K562 (cell line): ENCODE measurements at regions not wholly inside any gene's neighbourhood (a gene's known extent, or its start where the extent isn't known, plus 50 kb on each side); places are given as distances from the start of the nearest gene placed in this dataset.
A peak's percentile ranks its signal among the peaks of the same experiment; 100 is the strongest.

ENCODE experiments used
- ARID3A ChIP-seq: IDR thresholded peaks from 2 replicates; pipeline ENCODE4 v1.6.1; 2012; ENCODE audit warnings: low read depth, low read length, improper control_type of control experiment, borderline replicate concordance
- CBFB ChIP-seq: sonication (generic); formaldehyde crosslinking; IDR thresholded peaks from 2 replicates; pipeline ENCODE4 v1.4.0; 2020; ENCODE audit warnings: mild to moderate bottlenecking, missing genetic modification reagents
- CHD2 ChIP-seq: IDR thresholded peaks from 2 replicates; pipeline ENCODE4 v1.6.1; 2011; ENCODE audit warnings: low read depth, low read length
- EP300 ChIP-seq: IDR thresholded peaks from 2 replicates; pipeline ENCODE4 v1.6.1; 2012; ENCODE audit warnings: low read length, improper control_type of control experiment
- GATA2 ChIP-seq: sonication (generic); formaldehyde crosslinking; IDR thresholded peaks from 2 replicates; pipeline ENCODE4 v1.4.0; 2020; ENCODE audit warnings: mild to moderate bottlenecking, missing genetic modification reagents
- PBX2 ChIP-seq, 2 experiments: IDR thresholded peaks in 1 of 2; conservative IDR thresholded peaks in 1 of 2; 2 replicates each; pipeline ENCODE4 v1.6.1; 2016; ENCODE audit warnings: low read depth in 2 of 2, mild to moderate bottlenecking in 1 of 2, missing compliant biosample characterization in 1 of 2, missing genetic modification characterization in 1 of 2, moderate library complexity in 1 of 2
- SOX6 ChIP-seq: fragments of 450-650 bp; IDR thresholded peaks from 2 replicates; pipeline ENCODE4 v1.6.1; 2014; ENCODE audit warnings: mild to moderate bottlenecking
- SRSF1 ChIP-seq: fragments of 200-400 bp; formaldehyde crosslinking; IDR thresholded peaks from 2 replicates; pipeline ENCODE4 v1.6.1; 2017; ENCODE audit warnings: mild to moderate bottlenecking, low read depth, low read length, moderate library complexity
- TAF7 ChIP-seq: fragments of 450-650 bp; IDR thresholded peaks from 2 replicates; pipeline ENCODE4 v1.6.1; 2016; ENCODE audit warnings: missing genetic modification characterization, missing compliant biosample characterization
- TAL1 ChIP-seq: fragments of 450-650 bp; IDR thresholded peaks from 2 replicates; pipeline ENCODE4 v1.6.1; 2016; ENCODE audit warnings: mild to moderate bottlenecking
- ZFPM2 ChIP-seq: fragments of 250-450 bp; sonication (Bioruptor Pico); IDR thresholded peaks from 2 replicates; pipeline ENCODE4 v1.5.1; 2022; ENCODE audit warnings: mild to moderate bottlenecking
- TF ChIP-seq, protein P1 (sequence below), 2 experiments: IDR thresholded peaks; 2 replicates each; pipeline ENCODE4 v1.6.1; 2011; ENCODE audit warnings: borderline replicate concordance in 1 of 2, control low read depth in 1 of 2, low read depth in 1 of 2, low read length in 1 of 2, mild to moderate bottlenecking in 1 of 2, mixed read lengths in 1 of 2, moderate library complexity in 1 of 2; ENCODE audit not compliant: insufficient read depth in 1 of 2, insufficient read length in 1 of 2, poor library complexity in 1 of 2, severe bottlenecking in 1 of 2; ENCODE audit errors: extremely low read depth in 1 of 2
- TF ChIP-seq, protein P2 (sequence below): sonication (generic); formaldehyde crosslinking; IDR thresholded peaks from 2 replicates; pipeline ENCODE4 v1.8.0; 2022; ENCODE audit warnings: mild to moderate bottlenecking, missing genetic modification reagents, borderline replicate concordance
- TF ChIP-seq, protein P3 (sequence below): sonication (generic); formaldehyde crosslinking; IDR thresholded peaks from 2 replicates; pipeline ENCODE4 v1.8.0; 2022; ENCODE audit warnings: missing genetic modification reagents, mild to moderate bottlenecking, moderate library complexity, borderline replicate concordance
- TF ChIP-seq, protein P4 (sequence below): fragments of 150-350 bp; conservative IDR thresholded peaks from 2 replicates; pipeline ENCODE4 v1.6.1; 2014; ENCODE audit warnings: low read length

- TF ChIP-seq ARID3A: no peak
- TF ChIP-seq GATA2 (CRISPR knock-in tag): no peak
- TF ChIP-seq CBFB (CRISPR knock-in tag): no peak
- TF ChIP-seq CHD2: no peak
- TF ChIP-seq, protein P1, sequence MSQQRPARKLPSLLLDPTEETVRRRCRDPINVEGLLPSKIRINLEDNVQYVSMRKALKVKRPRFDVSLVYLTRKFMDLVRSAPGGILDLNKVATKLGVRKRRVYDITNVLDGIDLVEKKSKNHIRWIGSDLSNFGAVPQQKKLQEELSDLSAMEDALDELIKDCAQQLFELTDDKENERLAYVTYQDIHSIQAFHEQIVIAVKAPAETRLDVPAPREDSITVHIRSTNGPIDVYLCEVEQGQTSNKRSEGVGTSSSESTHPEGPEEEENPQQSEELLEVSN (IDR thresholded peaks at IDR 0.05; ENCODE audit: borderline replicate concordance in 1 of 2, extremely low read depth in 1 of 2, insufficient read depth in 1 of 2, insufficient read length in 1 of 2, low read depth in 1 of 2, low read length in 1 of 2, poor library complexity in 1 of 2, severe bottlenecking in 1 of 2): no peak
- TF ChIP-seq, protein P2, sequence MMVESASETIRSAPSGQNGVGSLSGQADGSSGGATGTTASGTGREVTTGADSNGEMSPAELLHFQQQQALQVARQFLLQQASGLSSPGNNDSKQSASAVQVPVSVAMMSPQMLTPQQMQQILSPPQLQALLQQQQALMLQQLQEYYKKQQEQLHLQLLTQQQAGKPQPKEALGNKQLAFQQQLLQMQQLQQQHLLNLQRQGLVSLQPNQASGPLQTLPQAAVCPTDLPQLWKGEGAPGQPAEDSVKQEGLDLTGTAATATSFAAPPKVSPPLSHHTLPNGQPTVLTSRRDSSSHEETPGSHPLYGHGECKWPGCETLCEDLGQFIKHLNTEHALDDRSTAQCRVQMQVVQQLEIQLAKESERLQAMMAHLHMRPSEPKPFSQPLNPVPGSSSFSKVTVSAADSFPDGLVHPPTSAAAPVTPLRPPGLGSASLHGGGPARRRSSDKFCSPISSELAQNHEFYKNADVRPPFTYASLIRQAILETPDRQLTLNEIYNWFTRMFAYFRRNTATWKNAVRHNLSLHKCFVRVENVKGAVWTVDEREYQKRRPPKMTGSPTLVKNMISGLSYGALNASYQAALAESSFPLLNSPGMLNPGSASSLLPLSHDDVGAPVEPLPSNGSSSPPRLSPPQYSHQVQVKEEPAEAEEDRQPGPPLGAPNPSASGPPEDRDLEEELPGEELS (CRISPR knock-in tag): no peak
- no peak for TF ChIP-seq ZFPM2 (CRISPR knock-in tag)
- TF ChIP-seq, protein P3, sequence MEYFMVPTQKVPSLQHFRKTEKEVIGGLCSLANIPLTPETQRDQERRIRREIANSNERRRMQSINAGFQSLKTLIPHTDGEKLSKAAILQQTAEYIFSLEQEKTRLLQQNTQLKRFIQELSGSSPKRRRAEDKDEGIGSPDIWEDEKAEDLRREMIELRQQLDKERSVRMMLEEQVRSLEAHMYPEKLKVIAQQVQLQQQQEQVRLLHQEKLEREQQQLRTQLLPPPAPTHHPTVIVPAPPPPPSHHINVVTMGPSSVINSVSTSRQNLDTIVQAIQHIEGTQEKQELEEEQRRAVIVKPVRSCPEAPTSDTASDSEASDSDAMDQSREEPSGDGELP (CRISPR knock-in tag): no peak
- TF ChIP-seq, protein P4, sequence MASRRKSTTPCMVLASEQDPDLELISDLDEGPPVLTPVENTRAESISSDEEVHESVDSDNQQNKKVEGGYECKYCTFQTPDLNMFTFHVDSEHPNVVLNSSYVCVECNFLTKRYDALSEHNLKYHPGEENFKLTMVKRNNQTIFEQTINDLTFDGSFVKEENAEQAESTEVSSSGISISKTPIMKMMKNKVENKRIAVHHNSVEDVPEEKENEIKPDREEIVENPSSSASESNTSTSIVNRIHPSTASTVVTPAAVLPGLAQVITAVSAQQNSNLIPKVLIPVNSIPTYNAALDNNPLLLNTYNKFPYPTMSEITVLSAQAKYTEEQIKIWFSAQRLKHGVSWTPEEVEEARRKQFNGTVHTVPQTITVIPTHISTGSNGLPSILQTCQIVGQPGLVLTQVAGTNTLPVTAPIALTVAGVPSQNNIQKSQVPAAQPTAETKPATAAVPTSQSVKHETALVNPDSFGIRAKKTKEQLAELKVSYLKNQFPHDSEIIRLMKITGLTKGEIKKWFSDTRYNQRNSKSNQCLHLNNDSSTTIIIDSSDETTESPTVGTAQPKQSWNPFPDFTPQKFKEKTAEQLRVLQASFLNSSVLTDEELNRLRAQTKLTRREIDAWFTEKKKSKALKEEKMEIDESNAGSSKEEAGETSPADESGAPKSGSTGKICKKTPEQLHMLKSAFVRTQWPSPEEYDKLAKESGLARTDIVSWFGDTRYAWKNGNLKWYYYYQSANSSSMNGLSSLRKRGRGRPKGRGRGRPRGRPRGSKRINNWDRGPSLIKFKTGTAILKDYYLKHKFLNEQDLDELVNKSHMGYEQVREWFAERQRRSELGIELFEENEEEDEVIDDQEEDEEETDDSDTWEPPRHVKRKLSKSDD: no peak
- no peak for TF ChIP-seq SRSF1
- TF ChIP-seq TAF7 (tag): no peak
- peak; percentile 31; the same call in 1 of the 2 replicates for TF ChIP-seq EP300
- TF ChIP-seq PBX2 (CRISPR knock-in tag; IDR thresholded peaks at IDR 0.05; ENCODE audit: low read depth): no peak
- TF ChIP-seq PBX2 (tag; conservative IDR thresholded peaks at IDR 0.05; ENCODE audit: low read depth): no peak
- TF ChIP-seq SOX6: peak; percentile 50; the same call in 1 of the 2 replicates
- TF ChIP-seq TAL1: peak; percentile 61
Measured at GRCh38 chr2:76188334-76189008, 477.8 kb upstream of the GCFC2 start (continued).
